ENCODE measurements at regions not wholly inside any gene's neighbourhood (a gene's known extent, or its start where the extent isn't known, plus 50 kb on each side); places are given as distances from the start of the nearest gene placed in this dataset.

DNA sequence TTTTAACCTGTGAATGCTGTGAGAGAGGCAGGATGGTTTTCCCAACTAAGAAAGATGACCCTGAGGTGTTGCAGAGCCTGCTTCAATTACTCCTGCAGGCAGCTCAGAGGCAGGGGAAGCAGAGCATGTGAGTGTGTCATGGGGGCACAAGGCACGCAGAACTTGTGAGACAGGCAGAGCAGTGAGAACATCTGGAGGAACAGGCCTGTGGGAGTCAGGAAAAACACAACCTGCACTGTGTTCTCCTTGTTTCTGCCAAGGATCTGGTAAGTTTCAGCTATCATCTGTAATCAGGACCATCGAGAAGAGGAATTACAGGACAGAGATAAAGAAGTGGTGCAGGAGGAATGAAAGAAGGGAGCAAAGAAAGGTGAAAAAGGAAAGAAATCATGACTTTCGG lies 741.8 kb upstream of the INTU start:
- Mint-ChIP-seq H3K4me3 (ENCODE audit: unreplicated experiment) (no peak overlapping the region), H3K4me1 (ENCODE audit: low read depth, unreplicated experiment) (peaks cover 2% of the 10 kb centered on the region), H3K27me3 (ENCODE audit: low read depth, unreplicated experiment) (no peaks in the 10 kb centered on the region), H3K9me3 (ENCODE audit: unreplicated experiment) (peaks cover under 1% of the 10 kb centered on the region), H3K36me3 (ENCODE audit: low read depth, unreplicated experiment) (peaks cover 1% of the 10 kb centered on the region), H3K27ac (ENCODE audit: unreplicated experiment) (no peak overlapping the region)
- Histone ChIP-seq H3K9ac (ENCODE audit: low read length) (no peak overlapping the region), H3K79me2 (ENCODE audit: insufficient read depth, low read length) (no peaks in the 10 kb centered on the region), H3K27me3 (ENCODE audit: insufficient read depth, low read length) (no peaks in the 10 kb centered on the region), H3K4me1 (ENCODE audit: insufficient read depth, low read length) (peaks cover 2% of the 10 kb centered on the region), H2AFZ (ENCODE audit: low read depth, low read length) (peak overlapping the region; percentile 53), H3K4me3 (ENCODE audit: insufficient read depth, low read depth, low read length) (no peak overlapping the region), H4K20me1 (ENCODE audit: insufficient read depth, low read length) (no peaks in the 10 kb centered on the region), H3K9me3 (ENCODE audit: insufficient read depth, low read depth, low read length) (no peaks in the 10 kb centered on the region), H3K4me2 (ENCODE audit: low read length) (no peak overlapping the region), H3K27ac (ENCODE audit: low read depth, low read length) (no peak overlapping the region), H3K36me3 (ENCODE audit: insufficient read depth, low read length) (no peaks in the 10 kb centered on the region)
- DNase-seq (ENCODE audit: low read depth) (peak; percentile 21), FAIRE-seq (no peak)
- TF ChIP-seq, protein P1, sequence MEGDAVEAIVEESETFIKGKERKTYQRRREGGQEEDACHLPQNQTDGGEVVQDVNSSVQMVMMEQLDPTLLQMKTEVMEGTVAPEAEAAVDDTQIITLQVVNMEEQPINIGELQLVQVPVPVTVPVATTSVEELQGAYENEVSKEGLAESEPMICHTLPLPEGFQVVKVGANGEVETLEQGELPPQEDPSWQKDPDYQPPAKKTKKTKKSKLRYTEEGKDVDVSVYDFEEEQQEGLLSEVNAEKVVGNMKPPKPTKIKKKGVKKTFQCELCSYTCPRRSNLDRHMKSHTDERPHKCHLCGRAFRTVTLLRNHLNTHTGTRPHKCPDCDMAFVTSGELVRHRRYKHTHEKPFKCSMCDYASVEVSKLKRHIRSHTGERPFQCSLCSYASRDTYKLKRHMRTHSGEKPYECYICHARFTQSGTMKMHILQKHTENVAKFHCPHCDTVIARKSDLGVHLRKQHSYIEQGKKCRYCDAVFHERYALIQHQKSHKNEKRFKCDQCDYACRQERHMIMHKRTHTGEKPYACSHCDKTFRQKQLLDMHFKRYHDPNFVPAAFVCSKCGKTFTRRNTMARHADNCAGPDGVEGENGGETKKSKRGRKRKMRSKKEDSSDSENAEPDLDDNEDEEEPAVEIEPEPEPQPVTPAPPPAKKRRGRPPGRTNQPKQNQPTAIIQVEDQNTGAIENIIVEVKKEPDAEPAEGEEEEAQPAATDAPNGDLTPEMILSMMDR (IDR thresholded peaks at IDR 0.05; ENCODE audit: insufficient read depth, low read depth, low read length): no peak
- TF ChIP-seq EZH2 (IDR thresholded peaks at IDR 0.05; ENCODE audit: insufficient read depth, low read length): no peak

DNA sequence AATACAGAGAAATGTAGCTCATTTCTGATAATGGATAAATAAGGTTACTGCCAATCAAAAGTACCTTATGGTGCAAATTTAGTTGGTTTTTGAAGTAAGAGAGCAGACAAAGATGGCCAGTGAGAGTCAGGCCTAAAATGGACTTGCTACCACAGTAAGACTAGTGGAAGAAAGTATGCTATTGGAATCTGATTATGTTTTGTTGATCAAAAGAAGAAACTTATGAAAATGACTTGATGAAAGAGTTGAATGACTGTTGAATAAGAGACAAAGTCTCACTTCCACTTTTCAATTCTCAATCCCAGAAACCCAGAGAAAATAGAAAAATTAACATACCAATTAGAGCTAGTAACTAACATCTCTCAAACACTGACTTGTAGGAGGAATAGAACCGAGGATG lies 737.8 kb upstream of the INTU start:
- H3K9ac ChIP-seq (ENCODE audit: low read length): no peak overlapping the region
- H2AFZ ChIP-seq (ENCODE audit: low read depth, low read length): no peak overlapping the region
- H3K4me3 Mint-ChIP-seq (ENCODE audit: unreplicated experiment): no peak overlapping the region
- no peak for FAIRE-seq
- peaks cover 13% of the 10 kb centered on the region for H3K4me1 ChIP-seq (ENCODE audit: insufficient read depth, low read length)
- no peaks in the 10 kb centered on the region for H3K36me3 ChIP-seq (ENCODE audit: insufficient read depth, low read length)
- H3K79me2 ChIP-seq (ENCODE audit: insufficient read depth, low read length): no peaks in the 10 kb centered on the region
- H3K27ac ChIP-seq (ENCODE audit: low read depth, low read length): no peak overlapping the region
- H3K9me3 ChIP-seq (ENCODE audit: insufficient read depth, low read depth, low read length): peaks cover 3% of the 10 kb centered on the region
- no peak overlapping the region for H3K4me3 ChIP-seq (ENCODE audit: insufficient read depth, low read depth, low read length)
- no peaks in the 10 kb centered on the region for H3K27me3 ChIP-seq (ENCODE audit: insufficient read depth, low read length)
- no peak for TF ChIP-seq EZH2 (IDR thresholded peaks at IDR 0.05; ENCODE audit: insufficient read depth, low read length)
- TF ChIP-seq, protein P1 (IDR thresholded peaks at IDR 0.05; ENCODE audit: insufficient read depth, low read depth, low read length): no peak
- peaks cover 11% of the 10 kb centered on the region for H3K4me1 Mint-ChIP-seq (ENCODE audit: low read depth, unreplicated experiment)
- peaks cover 1% of the 10 kb centered on the region for H3K36me3 Mint-ChIP-seq (ENCODE audit: low read depth, unreplicated experiment)
- no peak overlapping the region for H3K27ac Mint-ChIP-seq (ENCODE audit: unreplicated experiment)
- DNase-seq (ENCODE audit: low read depth): no peak
- no peak overlapping the region for H3K4me2 ChIP-seq (ENCODE audit: low read length)
- H3K9me3 Mint-ChIP-seq (ENCODE audit: unreplicated experiment): peaks cover 16% of the 10 kb centered on the region
- no peaks in the 10 kb centered on the region for H4K20me1 ChIP-seq (ENCODE audit: insufficient read depth, low read length)
- H3K27me3 Mint-ChIP-seq (ENCODE audit: low read depth, unreplicated experiment): no peaks in the 10 kb centered on the region

DNA sequence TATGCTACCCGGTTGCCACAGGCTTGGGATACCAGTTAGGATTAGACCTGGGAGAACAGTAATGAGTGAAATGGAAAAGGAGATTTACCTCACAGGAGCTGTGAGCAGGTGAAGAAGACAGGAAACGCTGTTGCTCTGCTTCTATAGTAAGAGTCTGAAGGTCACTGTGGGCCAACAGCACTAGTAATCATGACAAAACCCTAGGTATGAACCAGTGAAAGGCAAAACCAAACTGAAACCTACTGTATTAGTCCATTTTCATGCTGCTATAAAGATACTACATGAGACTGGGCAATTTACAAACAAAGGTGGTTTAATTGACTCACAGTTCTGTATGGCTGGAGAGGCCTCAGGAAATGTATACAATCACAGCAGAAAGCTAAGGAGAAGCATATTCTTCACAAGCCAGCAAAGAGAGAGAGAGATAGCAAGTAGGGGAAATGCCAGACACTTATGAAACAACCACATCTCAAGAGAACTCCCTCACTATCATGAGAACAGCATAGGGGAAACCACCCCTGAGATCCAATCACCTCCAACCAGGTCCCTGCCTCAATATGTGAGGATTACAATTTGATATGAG lies 736.7 kb upstream of the INTU start:
- no peak overlapping the region for H3K27ac ChIP-seq (ENCODE audit: low read depth, low read length)
- no peaks in the 10 kb centered on the region for H3K27me3 Mint-ChIP-seq (ENCODE audit: low read depth, unreplicated experiment)
- H3K4me3 Mint-ChIP-seq (ENCODE audit: unreplicated experiment): no peak overlapping the region
- H2AFZ ChIP-seq (ENCODE audit: low read depth, low read length): no peak overlapping the region
- H3K27ac Mint-ChIP-seq (ENCODE audit: unreplicated experiment): no peak overlapping the region
- no peaks in the 10 kb centered on the region for H3K36me3 ChIP-seq (ENCODE audit: insufficient read depth, low read length)
- no peak overlapping the region for H3K4me2 ChIP-seq (ENCODE audit: low read length)
- H3K79me2 ChIP-seq (ENCODE audit: insufficient read depth, low read length): no peaks in the 10 kb centered on the region
- peaks cover 3% of the 10 kb centered on the region for H3K9me3 ChIP-seq (ENCODE audit: insufficient read depth, low read depth, low read length)
- no peaks in the 10 kb centered on the region for H3K27me3 ChIP-seq (ENCODE audit: insufficient read depth, low read length)
- peaks cover 16% of the 10 kb centered on the region for H3K9me3 Mint-ChIP-seq (ENCODE audit: unreplicated experiment)
- no peaks in the 10 kb centered on the region for H4K20me1 ChIP-seq (ENCODE audit: insufficient read depth, low read length)
- peaks cover 16% of the 10 kb centered on the region for H3K4me1 ChIP-seq (ENCODE audit: insufficient read depth, low read length)
- H3K4me3 ChIP-seq (ENCODE audit: insufficient read depth, low read depth, low read length): no peak overlapping the region
- FAIRE-seq: no peak
- peaks cover 12% of the 10 kb centered on the region for H3K4me1 Mint-ChIP-seq (ENCODE audit: low read depth, unreplicated experiment)
- TF ChIP-seq, protein P1 (IDR thresholded peaks at IDR 0.05; ENCODE audit: insufficient read depth, low read depth, low read length): no peak
- no peak for TF ChIP-seq EZH2 (IDR thresholded peaks at IDR 0.05; ENCODE audit: insufficient read depth, low read length)
- H3K9ac ChIP-seq (ENCODE audit: low read length): no peak overlapping the region
- no peak for DNase-seq (ENCODE audit: low read depth)
- H3K36me3 Mint-ChIP-seq (ENCODE audit: low read depth, unreplicated experiment): peaks cover 1% of the 10 kb centered on the region
